ENCODE measurements at regions not wholly inside any gene's neighbourhood (a gene's known extent, or its start where the extent isn't known, plus 50 kb on each side); places are given as distances from the start of the nearest gene placed in this dataset.

- intact Hi-C loops (cut with micrococcal nuclease) (no loop called here), in situ Hi-C loops (cut with MboI) (no loop called here)
- H3K79me2 ChIP-seq (ENCODE audit: control insufficient read depth, insufficient read depth, low read length), result no peaks in the 10 kb centered on the region
- BruUV-seq (replicated peaks), result no TSS peak
- FAIRE-seq (no peak), DNase-seq (ENCODE audit: extremely low read depth in 1 of 4, low spot score in 3 of 4) (no peak), ATAC-seq (no peak)
- no peak overlapping the region for H3K4me2 ChIP-seq (ENCODE audit: insufficient read depth, low read length)
- H2AFZ ChIP-seq (ENCODE audit: low read depth, low read length), result no peak overlapping the region
- no peaks in the 10 kb centered on the region for H4K20me1 ChIP-seq (replicated peaks; ENCODE audit: control insufficient read depth, insufficient read depth, low read length)
- H3K9me3 ChIP-seq (replicated peaks; ENCODE audit: control insufficient read depth, insufficient read depth, low read depth, low read length), result no peaks in the 10 kb centered on the region; the same call in 1 of the 2 replicates
- no peaks in the 10 kb centered on the region for H3K4me1 ChIP-seq (replicated peaks in 1 of 2; ENCODE audit: control insufficient read depth in 2 of 2, insufficient read depth in 2 of 2, low read length in 2 of 2)
- no peak overlapping the region for H3K4me3 ChIP-seq
- 0% methylated on average over 1 of the region's 1 CpG for WGBS (ENCODE audit: insufficient coverage, low coverage, missing lambda C conversion rate)
- CTCF ChIA-PET (ENCODE audit: low intra/inter-chr PET ratio), result no interaction called here
- H3K27ac ChIP-seq (ENCODE audit: extremely low read depth, low read depth, low read length), result no peak overlapping the region
- H3K36me3 ChIP-seq (ENCODE audit: control insufficient read depth, insufficient read depth, low read length), result no peaks in the 10 kb centered on the region
- H3K9me1 ChIP-seq (ENCODE audit: control insufficient read depth, insufficient read depth, low read length), result no peaks in the 10 kb centered on the region
- POLR2A ChIA-PET, result no interaction called here
- no peak overlapping the region for H3K9ac ChIP-seq (ENCODE audit: insufficient read depth in 1 of 2, low read depth in 2 of 2, low read length in 2 of 2)
- H3K27me3 ChIP-seq (ENCODE audit: control insufficient read depth in 2 of 2, insufficient read depth in 2 of 2, low read length in 2 of 2), result no peaks in the 10 kb centered on the region
- no peak for TF ChIP-seq ATF7 (IDR thresholded peaks at IDR 0.05)
- TF ChIP-seq ZNF766 (CRISPR knock-in tag; conservative IDR thresholded peaks at IDR 0.05), result no peak
- no peak for TF ChIP-seq ADNP (tag; IDR thresholded peaks at IDR 0.05)
- TF ChIP-seq TAF7 (tag; IDR thresholded peaks at IDR 0.05), result no peak
- no peak for TF ChIP-seq MEF2D (tag; conservative IDR thresholded peaks at IDR 0.05; ENCODE audit: low read depth)
- no peak for TF ChIP-seq IRF9 (tag; IDR thresholded peaks at IDR 0.05)
- TF ChIP-seq CREB1 (IDR thresholded peaks at IDR 0.05), result no peak
- no peak for TF ChIP-seq CREB1 (CRISPR knock-in tag; IDR thresholded peaks at IDR 0.05)
- TF ChIP-seq CBX5 (IDR thresholded peaks at IDR 0.05; ENCODE audit: borderline replicate concordance, low read depth), result no peak
- TF ChIP-seq ZFX (CRISPR knock-in tag; IDR thresholded peaks at IDR 0.05), result no peak
- no peak for TF ChIP-seq ARID4B (CRISPR knock-in tag; IDR thresholded peaks at IDR 0.05)
- no peak for TF ChIP-seq ATF2 (CRISPR knock-in tag; IDR thresholded peaks at IDR 0.05)
- TF ChIP-seq FOS (IDR thresholded peaks at IDR 0.05; ENCODE audit: extremely low read depth, insufficient read length), result no peak
- no peak for TF ChIP-seq TSHZ1 (CRISPR knock-in tag; IDR thresholded peaks at IDR 0.05)
- TF ChIP-seq PHF8 (IDR thresholded peaks at IDR 0.05; ENCODE audit: borderline replicate concordance, low read length), result no peak
These were observed 1333.5 kb upstream of the CADM2 start for GRCh38 chr3:83625261-83625660.

All from K562 (cell line).